ENCODE measurements at regions not wholly inside any gene's neighbourhood (a gene's known extent, or its start where the extent isn't known, plus 50 kb on each side); places are given as distances from the start of the nearest gene placed in this dataset.

- no peak for DNase-seq
Observed at GRCh38 chr11:69953356-69953755, 124.8 kb upstream of the ANO1 start.

GRCh38 chr11:69954756-69955155, 123.4 kb upstream of the ANO1 start:
- no peak for DNase-seq

- DNase-seq = no peak
Observed at GRCh38 chr11:69956669-69957190, 121.4 kb upstream of the ANO1 start.

GRCh38 chr11:69957849-69958248, 120.3 kb upstream of the ANO1 start:
- no peak for DNase-seq

DNA sequence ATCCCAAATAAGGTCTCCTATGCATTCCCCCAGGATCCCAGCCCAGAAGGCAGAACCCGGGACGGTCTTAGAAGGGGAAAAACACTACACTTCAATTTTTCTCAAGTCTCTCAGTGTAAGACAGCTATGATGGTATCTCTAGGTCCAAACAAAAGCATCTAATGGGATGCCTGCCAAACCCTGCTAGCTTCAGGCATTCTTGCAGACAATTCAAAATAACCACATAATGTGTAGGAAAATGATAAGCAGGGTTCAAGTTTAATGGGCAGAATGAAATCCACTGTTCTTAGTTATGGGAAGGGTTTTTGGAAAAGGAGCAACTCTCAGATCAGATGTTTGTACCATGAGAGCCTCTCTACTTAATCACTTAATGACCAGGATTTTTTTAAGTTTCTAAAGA, 119.8 kb upstream of the ANO1 start:
- no peak for DNase-seq

DNA sequence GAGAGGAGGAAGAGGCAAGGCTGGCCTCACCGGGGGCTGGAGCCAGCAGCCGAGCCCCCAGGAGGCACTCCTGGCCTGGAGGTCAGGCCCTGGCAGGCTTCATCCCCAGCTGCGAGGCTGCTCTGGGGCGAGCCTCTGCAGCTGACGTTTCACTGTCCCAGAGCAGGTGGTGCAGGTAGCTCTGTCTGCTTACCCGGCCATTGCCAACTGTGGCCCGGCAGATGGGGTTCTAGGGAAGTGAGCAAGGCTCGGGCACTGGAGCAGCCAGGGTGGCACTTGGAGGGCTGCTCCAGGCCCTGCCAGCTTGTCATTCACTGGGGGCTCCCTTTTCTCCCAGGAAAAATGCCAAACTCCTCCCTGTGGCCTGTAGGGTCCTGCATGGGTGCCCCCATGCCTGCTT, 118.7 kb upstream of the ANO1 start:
- DNase-seq = no peak

DNA sequence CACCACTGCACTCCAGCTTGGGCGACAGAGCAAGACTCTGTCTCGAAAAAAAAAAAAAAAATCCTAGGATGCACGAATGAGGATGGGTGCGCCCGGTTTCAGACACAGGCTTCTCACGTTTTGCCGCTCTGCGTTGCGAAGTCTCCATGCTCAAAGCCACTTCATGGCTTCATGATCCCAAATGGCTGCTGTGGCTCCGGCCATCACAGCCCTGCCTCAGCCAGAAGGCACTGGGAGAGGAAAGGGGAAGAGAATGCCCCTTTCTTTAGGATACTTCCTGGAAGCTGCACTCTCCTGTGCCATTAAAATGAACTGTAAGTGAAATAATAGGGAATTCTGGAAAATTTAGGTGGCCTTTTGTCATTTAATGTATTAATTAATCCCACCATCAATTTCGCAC, 116.4 kb upstream of the ANO1 start:
- DNase-seq = no peak

GRCh38 chr11:69962152-69962551, 116.0 kb upstream of the ANO1 start:
- no peak for DNase-seq

- DNase-seq = no peak
Observed at GRCh38 chr11:69963533-69964246, 114.4 kb upstream of the ANO1 start.

DNA sequence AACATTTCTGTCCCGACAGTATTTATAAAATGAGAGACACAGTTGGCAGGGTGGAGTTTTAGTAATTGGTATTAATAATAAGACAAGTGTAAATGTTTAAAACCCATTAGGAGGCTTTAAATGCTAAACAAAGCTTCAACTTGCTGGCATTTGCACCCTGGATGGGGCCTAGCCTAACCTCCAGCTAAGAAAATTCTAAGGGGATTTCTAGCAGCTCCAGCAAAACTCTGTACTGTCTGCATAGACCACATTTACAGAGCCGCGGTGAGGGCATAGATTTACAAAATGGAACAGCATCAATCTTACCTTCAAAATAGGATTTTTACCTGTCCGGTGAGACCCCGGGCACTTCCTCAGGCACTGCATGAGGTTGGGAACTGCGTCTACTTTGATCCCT, 113.9 kb upstream of the ANO1 start:
- no peak for DNase-seq

- DNase-seq = no peak
Observed at GRCh38 chr11:69965821-69966582, 112.1 kb upstream of the ANO1 start.

GRCh38 chr11:69966583-69966835, 111.6 kb upstream of the ANO1 start:
- no peak for DNase-seq

- no peak for DNase-seq
Observed at GRCh38 chr11:69966910-69967483, 111.1 kb upstream of the ANO1 start.

GRCh38 chr11:69967484-69967883, 110.6 kb upstream of the ANO1 start:
- no peak for DNase-seq

DNA sequence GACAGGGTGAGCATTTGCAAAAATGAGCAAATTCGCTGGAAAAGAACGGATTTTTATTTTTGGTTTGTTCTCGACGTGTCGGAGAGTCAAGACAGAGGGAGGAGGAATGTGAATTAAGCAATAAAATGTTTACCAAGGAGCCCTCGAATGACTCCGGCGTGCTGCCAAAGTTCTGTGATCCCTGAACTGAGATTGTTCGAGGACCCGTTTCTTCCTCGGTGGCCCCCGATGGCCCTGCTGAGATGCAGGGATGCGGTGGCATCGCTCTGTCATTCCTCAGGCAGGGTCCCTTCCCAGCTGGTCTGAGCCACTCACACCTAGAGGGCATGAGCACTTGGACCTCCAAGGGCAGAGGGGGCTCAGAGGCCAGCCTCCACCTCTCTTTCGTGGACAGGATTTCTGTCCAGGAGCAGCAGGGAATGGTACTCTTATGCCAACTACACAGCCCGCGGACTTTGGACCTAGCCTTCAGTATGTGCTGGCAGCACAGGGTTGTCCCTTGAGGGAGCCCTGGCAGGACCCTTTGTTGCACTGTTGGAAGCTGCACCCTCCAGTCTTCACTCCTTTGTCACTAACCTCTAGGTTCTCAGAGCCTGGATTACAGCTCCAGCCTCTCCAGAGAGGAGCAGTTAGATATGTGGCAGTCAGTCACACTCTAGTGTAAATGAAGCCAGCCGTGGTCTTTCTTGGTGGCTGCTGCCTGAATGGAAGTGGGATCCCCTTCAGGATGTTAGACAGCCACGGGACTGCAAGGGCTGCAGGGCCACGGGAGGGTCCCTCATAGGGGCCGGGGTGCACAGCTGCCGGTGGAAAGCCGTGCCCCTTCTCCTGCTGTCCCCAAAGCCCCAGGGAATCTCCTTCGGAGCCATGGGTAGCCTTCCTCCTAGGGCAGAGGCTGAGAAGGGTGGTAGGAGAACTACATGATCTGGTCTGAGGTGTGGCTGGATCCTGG, 109.4 kb upstream of the ANO1 start:
- DNase-seq = no peak

GRCh38 chr11:69969890-69970784, 108.0 kb upstream of the ANO1 start:
- no peak for DNase-seq

GRCh38 chr11:69970785-69971535, 107.2 kb upstream of the ANO1 start:
- no peak for DNase-seq

- no peak for DNase-seq
Observed at GRCh38 chr11:69971741-69972140, 106.4 kb upstream of the ANO1 start.

DNA sequence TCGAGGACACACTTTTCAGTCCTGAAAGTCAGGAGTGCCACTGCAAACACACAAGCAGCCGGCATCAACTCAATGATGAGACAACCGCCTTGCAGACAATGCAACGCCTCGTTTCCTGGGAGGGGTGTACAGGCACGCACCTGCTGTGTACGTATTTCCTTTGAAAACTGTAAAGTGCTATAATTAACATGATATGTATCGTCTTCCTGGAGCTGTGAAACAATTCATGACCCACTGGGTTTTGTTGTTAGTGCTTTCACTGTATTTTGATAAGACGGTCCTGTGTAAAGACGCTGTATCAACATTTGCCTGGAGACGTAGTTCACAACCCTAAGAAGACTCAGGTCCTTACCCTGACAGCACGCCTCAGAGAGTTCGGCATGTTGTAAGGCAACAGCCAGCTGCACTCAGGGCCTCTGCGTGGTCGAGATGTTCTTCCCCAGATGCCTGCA, 105.7 kb upstream of the ANO1 start:
- no peak for DNase-seq

DNA sequence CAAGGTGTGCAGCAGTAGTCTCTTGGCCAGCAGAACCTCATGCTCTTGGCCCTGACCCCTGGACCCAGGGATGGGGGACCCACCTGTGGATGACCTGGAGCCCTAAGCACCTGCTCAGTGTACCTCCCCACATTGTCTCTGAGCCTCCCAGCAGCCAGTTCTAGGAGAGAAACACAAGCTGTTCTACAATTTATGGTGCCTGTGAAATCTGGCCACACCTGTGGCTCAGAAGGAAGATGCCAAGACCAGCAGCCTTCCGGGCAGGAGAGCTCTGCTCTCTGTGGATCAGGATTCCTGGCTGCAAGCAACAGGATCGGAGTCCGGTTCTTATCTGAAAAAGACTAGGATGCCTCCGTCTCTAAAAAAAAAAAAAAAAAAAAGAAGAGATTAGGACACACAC, 103.6 kb upstream of the ANO1 start:
- DNase-seq = no peak

DNA sequence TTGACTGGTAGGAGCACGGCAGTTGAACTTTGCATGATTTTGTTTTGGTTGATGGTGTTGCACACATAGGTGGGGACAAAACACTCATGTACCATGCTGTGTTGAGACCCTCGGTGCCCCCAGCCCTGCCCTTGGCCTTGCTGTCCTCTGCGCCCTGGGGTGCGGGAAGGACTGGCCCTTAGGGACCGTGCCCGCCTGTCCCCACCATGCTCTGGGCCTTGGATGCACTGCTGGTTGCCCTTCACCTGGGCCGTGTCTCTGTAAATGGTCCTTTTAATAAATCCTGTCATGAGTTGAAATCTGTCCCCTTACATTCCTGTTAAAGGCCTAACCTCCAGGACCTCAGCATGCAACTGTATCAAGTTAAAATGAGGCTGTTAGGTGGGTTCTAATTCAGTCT, 102.3 kb upstream of the ANO1 start:
- DNase-seq = no peak

Measured in activated CD4-positive, alpha-beta T cell treated with anti-CD3 and anti-CD28 coated beads for 4 hours (primary cell).